ENCODE measurements at regions not wholly inside any gene's neighbourhood (a gene's known extent, or its start where the extent isn't known, plus 50 kb on each side); places are given as distances from the start of the nearest gene placed in this dataset.
"Not testable (repeated sequence)": the region's sequence is repeated elsewhere in the genome, so short reads cannot be mapped to it uniquely, and the experiment has no call there.

DNA sequence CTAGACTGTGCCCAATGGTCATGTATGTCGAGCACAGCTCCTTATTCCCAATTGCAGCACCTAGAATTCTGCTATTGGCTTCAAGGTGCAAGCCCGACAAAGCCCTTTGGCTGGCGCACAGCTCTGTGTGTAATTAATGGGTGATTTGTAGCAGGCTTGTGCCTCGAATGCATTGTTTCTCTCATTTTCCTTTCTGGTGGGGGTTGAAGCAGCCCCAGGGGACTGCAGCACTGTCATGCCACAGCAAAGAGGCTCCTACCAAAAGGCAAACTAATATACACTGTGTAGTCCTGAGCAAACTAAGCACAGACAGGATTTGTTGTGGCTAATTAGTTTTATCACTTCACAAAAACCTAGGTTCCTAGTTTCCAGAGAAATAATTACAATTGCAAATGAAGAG, 898.7 kb downstream of the UQCRFS1 start:
- no peak overlapping the region for H3K4me3 ChIP-seq (replicated peaks; ENCODE audit: low read depth, low read length)
- TF ChIP-seq, protein P1, sequence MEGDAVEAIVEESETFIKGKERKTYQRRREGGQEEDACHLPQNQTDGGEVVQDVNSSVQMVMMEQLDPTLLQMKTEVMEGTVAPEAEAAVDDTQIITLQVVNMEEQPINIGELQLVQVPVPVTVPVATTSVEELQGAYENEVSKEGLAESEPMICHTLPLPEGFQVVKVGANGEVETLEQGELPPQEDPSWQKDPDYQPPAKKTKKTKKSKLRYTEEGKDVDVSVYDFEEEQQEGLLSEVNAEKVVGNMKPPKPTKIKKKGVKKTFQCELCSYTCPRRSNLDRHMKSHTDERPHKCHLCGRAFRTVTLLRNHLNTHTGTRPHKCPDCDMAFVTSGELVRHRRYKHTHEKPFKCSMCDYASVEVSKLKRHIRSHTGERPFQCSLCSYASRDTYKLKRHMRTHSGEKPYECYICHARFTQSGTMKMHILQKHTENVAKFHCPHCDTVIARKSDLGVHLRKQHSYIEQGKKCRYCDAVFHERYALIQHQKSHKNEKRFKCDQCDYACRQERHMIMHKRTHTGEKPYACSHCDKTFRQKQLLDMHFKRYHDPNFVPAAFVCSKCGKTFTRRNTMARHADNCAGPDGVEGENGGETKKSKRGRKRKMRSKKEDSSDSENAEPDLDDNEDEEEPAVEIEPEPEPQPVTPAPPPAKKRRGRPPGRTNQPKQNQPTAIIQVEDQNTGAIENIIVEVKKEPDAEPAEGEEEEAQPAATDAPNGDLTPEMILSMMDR (IDR thresholded peaks at IDR 0.05; ENCODE audit: low read depth, low read length, missing control alignments), result no peak
- DNase-seq (ENCODE audit: extremely low read depth, low read depth), result no peak

DNA sequence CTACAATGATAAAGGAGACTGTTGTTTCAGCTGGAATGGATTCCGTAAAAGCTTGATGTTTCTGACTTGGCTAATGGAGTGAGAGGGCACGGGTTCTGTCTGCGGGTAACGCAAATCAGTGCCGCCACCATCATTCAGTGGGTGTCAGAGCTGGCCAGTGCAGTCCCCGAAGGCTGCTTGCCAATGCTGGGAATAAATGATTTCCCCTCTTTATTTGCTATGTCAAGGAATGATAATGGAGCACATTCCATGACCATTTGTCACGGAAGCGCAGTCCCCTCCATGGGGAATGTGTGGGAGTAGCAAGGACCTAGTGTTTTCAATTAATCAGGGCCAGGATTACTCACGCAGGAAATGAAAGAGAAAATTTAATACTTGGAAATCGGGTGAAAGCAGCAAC, 899.3 kb downstream of the UQCRFS1 start:
- peak; percentile 85 for DNase-seq (ENCODE audit: extremely low read depth, low read depth)
- TF ChIP-seq, protein P1 (IDR thresholded peaks at IDR 0.05; ENCODE audit: low read depth, low read length, missing control alignments), result no peak
- H3K4me3 ChIP-seq (replicated peaks; ENCODE audit: low read depth, low read length), result no peak overlapping the region

DNA sequence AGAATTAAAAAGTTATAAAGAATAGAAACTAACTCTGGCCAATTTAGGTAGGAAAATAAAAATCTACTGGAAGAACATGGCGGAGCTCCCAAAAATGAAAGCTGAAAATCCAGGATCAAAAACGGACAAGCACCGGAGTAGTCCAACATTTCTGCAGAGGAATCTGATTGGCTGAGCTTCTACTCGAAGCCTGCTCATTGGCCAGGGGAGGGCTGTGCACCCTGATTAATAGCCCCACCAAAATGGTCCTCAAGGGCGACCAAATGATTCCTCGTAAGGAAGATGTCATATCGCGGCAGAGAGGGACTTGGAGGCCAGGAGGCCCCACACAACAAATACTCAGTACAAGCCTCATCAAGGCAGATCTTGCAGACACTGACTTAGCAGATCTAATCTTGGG, 900.7 kb downstream of the UQCRFS1 start:
- TF ChIP-seq, protein P1 (IDR thresholded peaks at IDR 0.05; ENCODE audit: low read depth, low read length, missing control alignments), result no peak
- DNase-seq (ENCODE audit: extremely low read depth, low read depth), result no peak
- H3K4me3 ChIP-seq (replicated peaks; ENCODE audit: low read depth, low read length), result no peak overlapping the region

DNA sequence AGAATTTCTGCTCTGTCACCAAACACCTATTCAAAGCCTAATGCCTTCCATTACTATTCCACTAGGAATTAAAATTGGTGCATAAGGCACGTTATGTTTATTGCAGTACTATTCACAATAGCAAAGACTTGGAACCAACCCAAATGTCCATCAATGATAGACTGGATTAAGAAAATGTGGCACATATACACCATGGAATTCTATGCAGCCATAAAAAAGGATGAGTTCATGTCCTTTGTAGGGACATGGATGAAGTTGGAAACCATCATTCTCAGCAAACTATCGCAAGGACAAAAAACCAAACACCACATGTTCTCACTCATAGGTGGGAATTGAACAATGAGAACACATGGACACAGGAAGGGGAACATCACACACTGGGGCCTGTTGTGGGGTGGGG, 902.1 kb downstream of the UQCRFS1 start:
- not testable (repeated sequence) for H3K4me3 ChIP-seq (replicated peaks; ENCODE audit: low read depth, low read length); DNase-seq (ENCODE audit: extremely low read depth, low read depth)

DNA sequence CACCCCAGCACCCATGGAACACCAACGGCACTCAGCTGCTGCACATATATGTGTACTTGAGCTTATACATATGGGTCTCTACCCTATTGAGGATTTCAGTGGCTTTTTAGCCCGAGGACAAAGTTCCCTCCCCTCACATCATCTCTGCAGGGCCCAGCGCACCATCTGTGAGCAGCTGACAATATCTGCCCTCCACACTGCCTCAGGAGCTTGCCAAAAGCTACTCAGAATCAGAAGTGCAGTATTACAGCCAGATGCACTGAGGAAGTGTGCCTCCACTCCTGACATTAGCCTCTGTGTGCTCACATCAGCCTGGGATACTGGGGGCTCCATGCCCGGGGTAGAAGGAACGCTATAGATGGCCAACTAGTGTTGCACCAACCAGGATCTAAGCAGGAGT, 903.9 kb downstream of the UQCRFS1 start:
- no peak overlapping the region for H3K4me3 ChIP-seq (replicated peaks; ENCODE audit: low read depth, low read length)
- TF ChIP-seq, protein P1 (IDR thresholded peaks at IDR 0.05; ENCODE audit: low read depth, low read length, missing control alignments), result no peak

DNA sequence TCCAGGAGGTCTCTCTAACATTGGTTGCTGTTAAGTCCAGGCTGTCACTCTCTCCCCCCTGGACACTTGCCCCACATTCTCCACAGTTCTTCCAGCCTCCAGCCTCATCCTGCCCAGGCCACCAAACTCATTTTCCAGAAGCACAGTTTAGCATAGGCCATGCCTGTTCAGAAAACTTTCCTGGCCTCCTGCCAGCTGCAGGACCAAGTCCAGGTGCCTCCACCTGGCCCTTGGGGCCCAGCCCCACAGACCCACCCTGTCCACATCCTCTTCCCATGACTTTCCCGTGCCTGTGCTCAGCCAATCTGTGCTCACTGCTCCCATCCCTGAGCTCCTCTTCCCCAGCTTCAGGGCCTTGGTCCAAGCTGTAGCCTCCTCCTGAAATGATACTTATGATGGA, 905.0 kb downstream of the UQCRFS1 start:
- TF ChIP-seq, protein P1 (IDR thresholded peaks at IDR 0.05; ENCODE audit: low read depth, low read length, missing control alignments), result no peak
- H3K4me3 ChIP-seq (replicated peaks; ENCODE audit: low read depth, low read length), result no peak overlapping the region
- DNase-seq (ENCODE audit: extremely low read depth, low read depth), result no peak

More for the DNA sequence above, 903.9 kb downstream of the UQCRFS1 start:
- DNase-seq (ENCODE audit: extremely low read depth, low read depth), result no peak

DNA sequence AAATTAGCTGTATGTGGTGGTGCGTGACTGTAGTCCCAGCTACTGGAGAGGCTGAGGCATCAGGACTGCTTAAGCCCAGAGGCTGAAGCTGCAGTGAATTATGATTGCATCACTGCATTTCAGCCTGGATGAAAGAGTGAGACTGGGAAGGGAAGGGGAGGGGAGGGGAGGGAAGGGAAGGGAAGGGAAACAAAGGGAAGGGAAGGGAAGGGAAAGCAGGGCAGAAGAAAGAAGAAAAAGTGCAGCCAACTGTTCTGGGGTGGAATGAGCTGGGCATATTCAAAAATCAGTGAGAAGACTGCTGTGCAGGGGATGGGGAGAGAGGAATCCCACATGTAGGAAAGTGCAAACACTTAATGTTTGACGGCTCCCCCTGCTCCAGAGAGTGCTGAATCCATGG, 905.5 kb downstream of the UQCRFS1 start:
- TF ChIP-seq, protein P1 (IDR thresholded peaks at IDR 0.05; ENCODE audit: low read depth, low read length, missing control alignments), result no peak
- no peak for DNase-seq (ENCODE audit: extremely low read depth, low read depth)
- no peak overlapping the region for H3K4me3 ChIP-seq (replicated peaks; ENCODE audit: low read depth, low read length)
